K562 (cell line): ENCODE measurements at regions not wholly inside any gene's neighbourhood (a gene's known extent, or its start where the extent isn't known, plus 50 kb on each side); places are given as distances from the start of the nearest gene placed in this dataset.

Experiments
- ATAC-seq: fragments of 200-7000 bp; cut with Tn5 transposase; 3 replicates; pipeline ENCODE4 v1.9.1; 2020; ENCODE audit warnings: moderate library complexity
- BruUV-seq: library from RNA; stranded (reverse); fragments of 400-500 nt; replicated peaks from 2 replicates; lab custom pipeline; 2021; lab: Mats Ljungman, UMichigan
- CTCF ChIA-PET: fragments of 300-600 bp; formaldehyde crosslinking; extraction: SDS; loops from one replicate; lab custom pipeline; 2021; ENCODE audit warnings: low intra/inter-chr PET ratio; lab: Yijun Ruan, JAX
- POLR2A ChIA-PET: fragments of 300-600, 350-650 bp; sonication (Branson Sonifier 250); formaldehyde crosslinking; extraction: SDS; loops from one replicate; lab custom pipeline; 2021; ENCODE audit warnings: antibody characterized with exemption, inconsistent platforms; lab: Yijun Ruan, JAX
- DNase-seq, 4 experiments: peaks; one replicate each; pipeline versions ENCODE4 v3.0.0 to v3.0.0-alpha.2; 2011 to 2018; ENCODE audit warnings: low spot score in 3 of 4, mixed read lengths in 3 of 4; ENCODE audit errors: extremely low read depth in 1 of 4
- FAIRE-seq: peaks from 2 replicates; lab custom pipeline; 2011; peaks lifted over from hg19 to GRCh38; lab: Jason Lieb, UNC
- H2AFZ ChIP-seq: 2 replicates; pipeline ENCODE4 v1.6.0; 2011; ENCODE audit warnings: low read depth, low read length, control low read depth, inconsistent platforms
- H3K27ac ChIP-seq: fragments of 200-600 bp; 3 replicates; pipeline ENCODE4 v1.8.0; 2011; ENCODE audit warnings: low read depth, mild to moderate bottlenecking, control low read depth, inconsistent platforms, low read length, moderate library complexity, mixed read lengths; ENCODE audit errors: extremely low read depth
- H3K27me3 ChIP-seq, 2 experiments: fragments of 300-600 bp in 1 of 2; 2 replicates in 1 of 2; 3 replicates in 1 of 2; pipeline versions ENCODE4 v1.6.0 to v1.8.0; 2011; ENCODE audit warnings: inconsistent platforms in 2 of 2, low read length in 2 of 2, mild to moderate bottlenecking in 1 of 2, mixed read lengths in 1 of 2, moderate library complexity in 1 of 2; ENCODE audit not compliant: control insufficient read depth in 2 of 2, insufficient read depth in 2 of 2
- H3K36me3 ChIP-seq: fragments of 300-600 bp; 3 replicates; pipeline ENCODE4 v1.8.0; 2011; ENCODE audit warnings: mild to moderate bottlenecking, low read length, inconsistent platforms; ENCODE audit not compliant: control insufficient read depth, insufficient read depth
- H3K4me1 ChIP-seq, 2 experiments: fragments of 200-600 bp in 1 of 2; replicated peaks in 1 of 2; 2 replicates in 1 of 2; 3 replicates in 1 of 2; pipeline versions ENCODE4 v1.5.1 to v1.8.0; 2011; ENCODE audit warnings: inconsistent platforms in 2 of 2, low read length in 2 of 2, mild to moderate bottlenecking in 1 of 2, mixed read lengths in 1 of 2, moderate library complexity in 1 of 2; ENCODE audit not compliant: control insufficient read depth in 2 of 2, insufficient read depth in 2 of 2
- H3K4me2 ChIP-seq: 2 replicates; pipeline ENCODE4 v1.6.1; 2011; ENCODE audit warnings: low read length, control low read depth, inconsistent platforms, mixed read lengths; ENCODE audit not compliant: insufficient read depth
- H3K4me3 ChIP-seq: fragments of 200-600 bp; sonication (generic), shearing (Covaris generic); 2 replicates; pipeline ENCODE4 v1.5.1; 2016; ENCODE audit warnings: control low read depth, inconsistent platforms
- H3K79me2 ChIP-seq: fragments of 200-600 bp; 3 replicates; pipeline ENCODE4 v1.8.0; 2011; ENCODE audit warnings: low read length, inconsistent platforms; ENCODE audit not compliant: control insufficient read depth, insufficient read depth
- H3K9ac ChIP-seq, 2 experiments: 2 replicates each; pipeline versions ENCODE4 v1.6.0 to v1.6.1; 2011; ENCODE audit warnings: low read depth in 2 of 2, low read length in 2 of 2, control low read depth in 1 of 2, inconsistent platforms in 1 of 2, mild to moderate bottlenecking in 1 of 2, mixed read lengths in 1 of 2; ENCODE audit not compliant: insufficient read depth in 1 of 2
- H3K9me1 ChIP-seq: one replicate; pipeline ENCODE4 v1.6.0; 2011; ENCODE audit warnings: inconsistent platforms, mild to moderate bottlenecking, low read length, moderate library complexity; ENCODE audit not compliant: control insufficient read depth, insufficient read depth
- H3K9me3 ChIP-seq: replicated peaks from 2 replicates; pipeline ENCODE4 v1.5.1; 2011; ENCODE audit warnings: low read depth, low read length, inconsistent platforms; ENCODE audit not compliant: control insufficient read depth, insufficient read depth
- H4K20me1 ChIP-seq: replicated peaks from 2 replicates; pipeline ENCODE4 v1.6.1; 2011; ENCODE audit warnings: low read length, inconsistent platforms, mixed read lengths; ENCODE audit not compliant: control insufficient read depth, insufficient read depth
- ELF4 ChIP-seq: fragments of 450-650 bp; formaldehyde crosslinking; IDR thresholded peaks from 2 replicates; pipeline ENCODE4 v1.4.0; 2022; ENCODE audit warnings: missing genetic modification characterization
- ETS1 ChIP-seq: conservative IDR thresholded peaks from 2 replicates; pipeline ENCODE4 v1.6.1; 2011; ENCODE audit warnings: low read depth, mild to moderate bottlenecking, low read length; ENCODE audit not compliant: control insufficient read depth
- GABPB1 ChIP-seq: sonication (generic); formaldehyde crosslinking; IDR thresholded peaks from 2 replicates; pipeline ENCODE4 v1.8.0; 2022; ENCODE audit warnings: mild to moderate bottlenecking, missing genetic modification reagents
- GTF2E2 ChIP-seq: fragments of 200-800 bp; sonication (Bioruptor generic); IDR thresholded peaks from 2 replicates; pipeline ENCODE4 v1.6.1; 2016; ENCODE audit warnings: missing genetic modification characterization, missing compliant biosample characterization
- HDAC2 ChIP-seq: fragments of 450-650 bp; IDR thresholded peaks from 2 replicates; pipeline ENCODE4 v1.6.1; 2016; ENCODE audit warnings: mild to moderate bottlenecking
- ILF3 ChIP-seq: fragments of 450-650 bp; IDR thresholded peaks from 2 replicates; pipeline ENCODE4 v1.6.1; 2018; ENCODE audit warnings: antibody characterized with exemption, mild to moderate bottlenecking, moderate library complexity, borderline replicate concordance
- ILK ChIP-seq: fragments of 450-650 bp; IDR thresholded peaks from 2 replicates; pipeline ENCODE4 v1.6.1; 2016; ENCODE audit warnings: missing genetic modification characterization, low read depth, mild to moderate bottlenecking, missing compliant biosample characterization, moderate library complexity, borderline replicate concordance
- KLF10 ChIP-seq: fragments of 250-450 bp; sonication (Bioruptor Pico); IDR thresholded peaks from 2 replicates; pipeline ENCODE4 v1.6.1; 2021; ENCODE audit warnings: matching md5 sums
- MED1 ChIP-seq: sonication (generic); formaldehyde crosslinking; IDR thresholded peaks from 2 replicates; pipeline ENCODE4 v1.8.1; 2023; ENCODE audit warnings: missing genetic modification reagents, borderline replicate concordance
- NFE2L1 ChIP-seq: fragments of 450-650 bp; IDR thresholded peaks from 2 replicates; pipeline ENCODE4 v1.6.1; 2016; ENCODE audit warnings: missing genetic modification characterization, low read depth, mild to moderate bottlenecking, missing compliant biosample characterization, moderate library complexity, borderline replicate concordance
- RBFOX2 ChIP-seq: fragments of 200-400 bp; formaldehyde crosslinking; IDR thresholded peaks from 2 replicates; pipeline ENCODE4 v1.6.1; 2017; ENCODE audit warnings: low read depth, mild to moderate bottlenecking, low read length, moderate library complexity
- RFX1 ChIP-seq: fragments of 450-650 bp; IDR thresholded peaks from 2 replicates; pipeline ENCODE4 v1.6.1; 2016; ENCODE audit warnings: mild to moderate bottlenecking, moderate library complexity
- ZNF165 ChIP-seq: fragments of 250-450 bp; sonication (Bioruptor Pico); IDR thresholded peaks from 2 replicates; pipeline ENCODE4 v1.4.0; 2020; ENCODE audit warnings: borderline replicate concordance
- ZNF239 ChIP-seq: fragments of 250-450 bp; sonication (Bioruptor Pico); IDR thresholded peaks from 2 replicates; pipeline ENCODE4 v1.4.0; 2020; ENCODE audit warnings: mild to moderate bottlenecking
- ZNF282 ChIP-seq: sonication (generic); formaldehyde crosslinking; IDR thresholded peaks from 2 replicates; pipeline ENCODE4 v1.8.1; 2023; ENCODE audit warnings: missing genetic modification reagents
- ZNF583 ChIP-seq: fragments of 250-450 bp; sonication (Bioruptor Pico); IDR thresholded peaks from 2 replicates; pipeline ENCODE4 v1.4.0; 2020
- WGBS: fragments of 100-300 bp; shearing (Covaris generic); methylation state at CpG from one replicate; pipeline ENCODE4 v1.1.6; 2016; ENCODE audit warnings: low coverage, mixed read lengths; ENCODE audit not compliant: insufficient coverage; ENCODE audit errors: missing lambda C conversion rate; 5-methylcytosine and 5-hydroxymethylcytosine counted together
- in situ Hi-C: fragments of 300-500 bp; cut with MboI; formaldehyde crosslinking; loops from 4 replicates; pipeline ENCODE4 v1.15.0; 2018; ENCODE audit warnings: inconsistent platforms, mixed read lengths
- intact Hi-C: fragments of 100-400 bp; cut with micrococcal nuclease; formaldehyde crosslinking; loops from 2 replicates; pipeline ENCODE4 v1.14.2; 2022

GRCh38 chr3:177599837-177600236 lies 402.6 kb upstream of the TBL1XR1 start:
- Histone ChIP-seq H3K9me1 (no peaks in the 10 kb centered on the region), H3K9me3 (no peaks in the 10 kb centered on the region), H3K4me3 (no peak overlapping the region), H2AFZ (no peak overlapping the region), H3K4me1 (peaks cover 0 to 34% of the 10 kb centered on the region in 2 experiments; a peak in 3 of 5 replicates), H4K20me1 (no peaks in the 10 kb centered on the region), H3K27me3 (no peaks in the 10 kb centered on the region), H3K36me3 (no peaks in the 10 kb centered on the region), H3K27ac (no peak overlapping the region), H3K4me2 (no peak overlapping the region), H3K9ac (no peak overlapping the region), H3K79me2 (no peaks in the 10 kb centered on the region)
- DNase-seq (no peak), FAIRE-seq (no peak), ATAC-seq (no peak)
- intact Hi-C loops: no loop called here
- in situ Hi-C loops: no loop called here
- ChIA-PET POLR2A (interaction anchor here (1.2 to 2.5 kb wide), 2 partner anchors 8 to 10 kb away, joined by 3 to 11 read pairs; no protein-coding TSS in a partner anchor), CTCF (no interaction called here)
- no TSS peak for BruUV-seq
- TF ChIP-seq ZNF282 (CRISPR knock-in tag) (no peak), RBFOX2 (no peak), GABPB1 (CRISPR knock-in tag) (no peak), GTF2E2 (tag) (no peak), ETS1 (no peak), KLF10 (CRISPR knock-in tag) (no peak), ELF4 (CRISPR knock-in tag) (no peak), HDAC2 (no peak), ZNF583 (no peak), MED1 (CRISPR knock-in tag) (no peak), ILF3 (no peak), ZNF165 (CRISPR knock-in tag) (no peak), ZNF239 (CRISPR knock-in tag) (no peak), ILK (tag) (no peak), RFX1 (no peak), NFE2L1 (no peak)
- WGBS: 44% methylated on average over 4 of the region's 4 CpGs
